MCF 10A (cell line): ENCODE measurements at regions not wholly inside any gene's neighbourhood (a gene's known extent, or its start where the extent isn't known, plus 50 kb on each side); places are given as distances from the start of the nearest gene placed in this dataset.

Experiments used
- BruUV-seq: library from RNA; stranded (reverse); fragments of 400-500 nt; replicated peaks from 2 replicates; lab custom pipeline; 2021; lab: Mats Ljungman, UMichigan
- CTCF ChIA-PET: fragments of 300-600 bp; sonication (Branson Sonifier 250); formaldehyde crosslinking; extraction: SDS; loops from one replicate; lab custom pipeline; 2021; ENCODE audit warnings: antibody characterized with exemption, inconsistent platforms; lab: Yijun Ruan, JAX
- POLR2A ChIA-PET: fragments of 300-600, 350-650 bp; sonication (Branson Sonifier 250); formaldehyde crosslinking; extraction: SDS; loops from one replicate; lab custom pipeline; 2020; ENCODE audit warnings: antibody characterized with exemption, inconsistent platforms; lab: Yijun Ruan, JAX
- DNase-seq: peaks from one replicate; pipeline ENCODE4 v3.0.0-alpha.2; 2018; ENCODE audit not compliant: unreplicated experiment
- H3K27ac Mint-ChIP-seq: one replicate; pipeline ENCODE4 v1.8.0; 2022; ENCODE audit warnings: mild to moderate bottlenecking, low read depth, mixed read lengths; ENCODE audit not compliant: unreplicated experiment
- H3K27me3 Mint-ChIP-seq: one replicate; pipeline ENCODE4 v1.8.0; 2022; ENCODE audit warnings: mixed read lengths; ENCODE audit not compliant: insufficient read depth, unreplicated experiment
- H3K36me3 Mint-ChIP-seq: one replicate; pipeline ENCODE4 v1.8.0; 2022; ENCODE audit warnings: mild to moderate bottlenecking, moderate library complexity, mixed read lengths; ENCODE audit not compliant: insufficient read depth, unreplicated experiment
- H3K4me1 Mint-ChIP-seq: one replicate; pipeline ENCODE4 v1.8.0; 2022; ENCODE audit warnings: mixed read lengths; ENCODE audit not compliant: insufficient read depth, unreplicated experiment
- H3K4me3 Mint-ChIP-seq: one replicate; pipeline ENCODE4 v1.8.0; 2022; ENCODE audit warnings: mild to moderate bottlenecking, moderate library complexity, mixed read lengths; ENCODE audit not compliant: unreplicated experiment
- H3K9me3 Mint-ChIP-seq: one replicate; pipeline ENCODE4 v1.8.0; 2022; ENCODE audit warnings: mixed read lengths; ENCODE audit not compliant: unreplicated experiment
- CTCF ChIP-seq: fragments of 200-600 bp; IDR thresholded peaks from one replicate; pipeline ENCODE4 v1.8.0; 2022; ENCODE audit warnings: antibody characterized with exemption, mild to moderate bottlenecking; ENCODE audit not compliant: unreplicated experiment
- intact Hi-C: fragments of 100-400 bp; cut with micrococcal nuclease; formaldehyde crosslinking; loops from 2 replicates; pipeline ENCODE4 v1.14.1; 2022

GRCh38 chr20:7741866-7742265 lies 198.4 kb downstream of the HAO1 start:
- BruUV-seq, result no TSS peak
- TF ChIP-seq CTCF, result no peak
- H3K36me3 Mint-ChIP-seq, result no peaks in the 10 kb centered on the region

GRCh38 chr20:7742479-7742878 lies 197.8 kb downstream of the HAO1 start:
- peak; percentile 58 for DNase-seq
- peak overlapping the region; percentile 51 for H3K27ac Mint-ChIP-seq
- no peaks in the 10 kb centered on the region for H3K36me3 Mint-ChIP-seq
- no peaks in the 10 kb centered on the region for H3K9me3 Mint-ChIP-seq
- CTCF ChIA-PET, result interaction anchor here (0.5 to 1.2 kb wide), 2 partner anchors 8 to 1308 kb away, joined by 3 to 4 read pairs; no protein-coding TSS in a partner anchor
- TF ChIP-seq CTCF, result no peak
- no TSS peak for BruUV-seq
- H3K4me1 Mint-ChIP-seq, result peaks cover 9% of the 10 kb centered on the region
- intact Hi-C loops, result no loop called here
- no peak overlapping the region for H3K4me3 Mint-ChIP-seq
- no peaks in the 10 kb centered on the region for H3K27me3 Mint-ChIP-seq
- POLR2A ChIA-PET, result interaction anchor here (0.6 to 1.1 kb wide), 3 partner anchors 10 to 354 kb away, joined by 3 to 4 read pairs (median 3); no protein-coding TSS in a partner anchor

More at GRCh38 chr20:7741866-7742265, 198.4 kb downstream of the HAO1 start:
- CTCF ChIA-PET, result interaction anchor here (0.5 to 1.2 kb wide), 2 partner anchors 9 to 1308 kb away, joined by 3 to 4 read pairs; no protein-coding TSS in a partner anchor
- Mint-ChIP-seq H3K27me3 (no peaks in the 10 kb centered on the region), H3K4me3 (no peak overlapping the region), H3K4me1 (peaks cover 9% of the 10 kb centered on the region), H3K27ac (peak overlapping the region; percentile 51), H3K9me3 (no peaks in the 10 kb centered on the region)
- DNase-seq, result no peak
- intact Hi-C loops, result no loop called here
- POLR2A ChIA-PET, result interaction anchor here (0.6 to 1.1 kb wide), 3 partner anchors 9 to 354 kb away, joined by 3 to 4 read pairs (median 3); no protein-coding TSS in a partner anchor

- H3K4me1 Mint-ChIP-seq, result peaks cover 9% of the 10 kb centered on the region
- POLR2A ChIA-PET, result no interaction called here
- CTCF ChIA-PET, result interaction anchor here (0.7 to 1.2 kb wide), 3 partner anchors 11 to 1070 kb away, joined by 3 read pairs; no protein-coding TSS in a partner anchor
- no peak overlapping the region for H3K27ac Mint-ChIP-seq
- H3K4me3 Mint-ChIP-seq, result no peak overlapping the region
- no peaks in the 10 kb centered on the region for H3K36me3 Mint-ChIP-seq
- H3K27me3 Mint-ChIP-seq, result no peaks in the 10 kb centered on the region
- intact Hi-C loops, result no loop called here
- BruUV-seq, result no TSS peak
- DNase-seq, result peak; percentile 61
- no peak for TF ChIP-seq CTCF
- no peaks in the 10 kb centered on the region for H3K9me3 Mint-ChIP-seq
These were observed 195.8 kb downstream of the HAO1 start for GRCh38 chr20:7744411-7744810.

GRCh38 chr20:7748624-7749023 lies 191.6 kb downstream of the HAO1 start:
- ChIA-PET CTCF (interaction anchor here (1.0 kb wide), 1 partner anchor 11 kb away, joined by 3 read pairs; no protein-coding TSS in a partner anchor), POLR2A (interaction anchor here (0.6 kb wide), 1 partner anchor 1097 kb away, joined by 3 read pairs; no protein-coding TSS in a partner anchor)
- DNase-seq, result no peak
- TF ChIP-seq CTCF, result no peak
- Mint-ChIP-seq H3K36me3 (no peaks in the 10 kb centered on the region), H3K27ac (no peak overlapping the region), H3K4me3 (no peak overlapping the region), H3K9me3 (no peaks in the 10 kb centered on the region), H3K4me1 (no peaks in the 10 kb centered on the region), H3K27me3 (no peaks in the 10 kb centered on the region)
- intact Hi-C loops, result no loop called here
- no TSS peak for BruUV-seq
